Ishikawa (cell line): ENCODE measurements at regions not wholly inside any gene's neighbourhood (a gene's known extent, or its start where the extent isn't known, plus 50 kb on each side); places are given as distances from the start of the nearest gene placed in this dataset.

Experiments
- CEBPB ChIP-seq: IDR thresholded peaks from 2 replicates; pipeline ENCODE4 v1.6.1; 2012
- CREB1 ChIP-seq: IDR thresholded peaks from 2 replicates; pipeline ENCODE4 v1.6.1; 2012; ENCODE audit warnings: low read depth
- EGR1 ChIP-seq: IDR thresholded peaks from 2 replicates; pipeline ENCODE4 v1.6.1; 2012
- EP300 ChIP-seq: IDR thresholded peaks from 2 replicates; pipeline ENCODE4 v1.6.1; 2012; ENCODE audit warnings: borderline replicate concordance
- FOXM1 ChIP-seq: IDR thresholded peaks from 2 replicates; pipeline ENCODE4 v1.6.1; 2012; ENCODE audit warnings: low read depth, borderline replicate concordance
- MAX ChIP-seq: IDR thresholded peaks from 2 replicates; pipeline ENCODE4 v1.6.1; 2012
- NFIC ChIP-seq: IDR thresholded peaks from 2 replicates; pipeline ENCODE4 v1.6.1; 2012
- RAD21 ChIP-seq: IDR thresholded peaks from 2 replicates; pipeline ENCODE4 v1.6.1; 2012; ENCODE audit warnings: low read depth
- REST ChIP-seq: IDR thresholded peaks from 2 replicates; pipeline ENCODE4 v1.6.1; 2012; ENCODE audit warnings: low read depth, mild to moderate bottlenecking
- TAF1 ChIP-seq: IDR thresholded peaks from 2 replicates; pipeline ENCODE4 v1.6.1; 2012; ENCODE audit warnings: low read depth, mild to moderate bottlenecking
- TCF12 ChIP-seq: IDR thresholded peaks from 2 replicates; pipeline ENCODE4 v1.6.1; 2012; ENCODE audit warnings: low read depth
- TEAD4 ChIP-seq: IDR thresholded peaks from 2 replicates; pipeline ENCODE4 v1.6.1; 2012
- USF1 ChIP-seq: IDR thresholded peaks from 2 replicates; pipeline ENCODE4 v1.6.1; 2012
- YY1 ChIP-seq: IDR thresholded peaks from 2 replicates; pipeline ENCODE4 v1.6.1; 2012; ENCODE audit warnings: low read depth
- ZBTB7A ChIP-seq: IDR thresholded peaks from 2 replicates; pipeline ENCODE4 v1.6.1; 2012; ENCODE audit warnings: low read depth

- no peak for TF ChIP-seq ZBTB7A
- TF ChIP-seq USF1 = no peak
- TF ChIP-seq NFIC = no peak
- TF ChIP-seq TAF1 = no peak
- TF ChIP-seq CEBPB = no peak
- no peak for TF ChIP-seq FOXM1
- no peak for TF ChIP-seq CREB1
- no peak for TF ChIP-seq TCF12
- TF ChIP-seq EP300 = no peak
- TF ChIP-seq RAD21 = no peak
- no peak for TF ChIP-seq YY1
- no peak for TF ChIP-seq TEAD4
- TF ChIP-seq EGR1 = no peak
- TF ChIP-seq REST = no peak
These were observed 107.2 kb upstream of the LYZL2 start for GRCh38 chr10:30736685-30737232.

GRCh38 chr10:30734901-30735300, 105.3 kb upstream of the LYZL2 start:
- TF ChIP-seq EGR1 (no peak), MAX (no peak), EP300 (no peak), CREB1 (no peak), NFIC (no peak), TAF1 (no peak), ZBTB7A (no peak), USF1 (no peak), REST (no peak), CEBPB (no peak), FOXM1 (no peak), YY1 (no peak), TCF12 (no peak), TEAD4 (no peak), RAD21 (no peak)

- no peak for TF ChIP-seq REST
- no peak for TF ChIP-seq NFIC
- no peak for TF ChIP-seq TEAD4
- no peak for TF ChIP-seq TAF1
- TF ChIP-seq USF1 = no peak
- no peak for TF ChIP-seq EP300
- no peak for TF ChIP-seq TCF12
- TF ChIP-seq FOXM1 = no peak
- TF ChIP-seq EGR1 = no peak
- TF ChIP-seq MAX = no peak
- no peak for TF ChIP-seq ZBTB7A
- no peak for TF ChIP-seq YY1
- no peak for TF ChIP-seq CREB1
- no peak for TF ChIP-seq RAD21
These were observed 103.1 kb upstream of the LYZL2 start for GRCh38 chr10:30732671-30733070.

- no peak for TF ChIP-seq FOXM1
- TF ChIP-seq TAF1 = no peak
- no peak for TF ChIP-seq NFIC
- TF ChIP-seq REST = no peak
- no peak for TF ChIP-seq EGR1
- no peak for TF ChIP-seq EP300
- no peak for TF ChIP-seq USF1
- no peak for TF ChIP-seq ZBTB7A
- TF ChIP-seq RAD21 = no peak
- TF ChIP-seq YY1 = no peak
- TF ChIP-seq CREB1 = no peak
These were observed 102.4 kb upstream of the LYZL2 start for GRCh38 chr10:30731963-30732362.
